GM19438 (cell line): ENCODE measurements at regions not wholly inside any gene's neighbourhood (a gene's known extent, or its start where the extent isn't known, plus 50 kb on each side); places are given as distances from the start of the nearest gene placed in this dataset.

ENCODE experiments used
- ATAC-seq: cut with Tn5 transposase; IDR thresholded peaks from one replicate; pipeline ENCODE4 v1.9.1; 2021; ENCODE audit warnings: low read depth; ENCODE audit not compliant: unreplicated experiment

- ATAC-seq, result no peak
Observed at GRCh38 chr21:22981819-22982218, 1983.6 kb downstream of the NCAM2 start.

GRCh38 chr21:22993144-22993543 lies 1994.9 kb downstream of the NCAM2 start:
- ATAC-seq, result no peak

GRCh38 chr21:22993822-22994574 lies 1995.8 kb downstream of the NCAM2 start:
- no peak for ATAC-seq

- no peak for ATAC-seq
Observed at GRCh38 chr21:23003951-23004350, 2005.7 kb downstream of the NCAM2 start.

- ATAC-seq, result no peak
Observed at GRCh38 chr21:23008601-23009202, 2010.5 kb downstream of the NCAM2 start.

GRCh38 chr21:23009360-23009759 lies 2011.2 kb downstream of the NCAM2 start:
- no peak for ATAC-seq

- no peak for ATAC-seq
Observed at GRCh38 chr21:23014021-23014420, 2015.8 kb downstream of the NCAM2 start.

- no peak for ATAC-seq
Observed at GRCh38 chr21:23016617-23017016, 2018.4 kb downstream of the NCAM2 start.

GRCh38 chr21:23017989-23018388 lies 2019.8 kb downstream of the NCAM2 start:
- ATAC-seq, result no peak

- no peak for ATAC-seq
Observed at GRCh38 chr21:23020969-23021368, 2022.8 kb downstream of the NCAM2 start.

GRCh38 chr21:23021481-23021880 lies 2023.3 kb downstream of the NCAM2 start:
- no peak for ATAC-seq

GRCh38 chr21:23026878-23027277 lies 2028.7 kb downstream of the NCAM2 start:
- ATAC-seq, result no peak

- ATAC-seq, result no peak
Observed at GRCh38 chr21:23039846-23040245, 2041.6 kb downstream of the NCAM2 start.

GRCh38 chr21:23045955-23046354 lies 2047.7 kb downstream of the NCAM2 start:
- no peak for ATAC-seq

- ATAC-seq, result no peak
Observed at GRCh38 chr21:23067672-23068071, 2069.5 kb downstream of the NCAM2 start.

- no peak for ATAC-seq
Observed at GRCh38 chr21:23083242-23083641, 2085.0 kb downstream of the NCAM2 start.

GRCh38 chr21:23093259-23093658 lies 2095.1 kb downstream of the NCAM2 start:
- ATAC-seq, result no peak

GRCh38 chr21:23099185-23099584 lies 2101.0 kb downstream of the NCAM2 start:
- ATAC-seq, result no peak

GRCh38 chr21:23101111-23101510 lies 2102.9 kb downstream of the NCAM2 start:
- no peak for ATAC-seq

- no peak for ATAC-seq
Observed at GRCh38 chr21:23108533-23108932, 2110.3 kb downstream of the NCAM2 start.

GRCh38 chr21:23111070-23111600 lies 2112.9 kb downstream of the NCAM2 start:
- no peak for ATAC-seq

GRCh38 chr21:23119491-23119890 lies 2121.3 kb downstream of the NCAM2 start:
- ATAC-seq, result no peak
